Neural progenitor cell (in vitro differentiated cells): ENCODE measurements at regions not wholly inside any gene's neighbourhood (a gene's known extent, or its start where the extent isn't known, plus 50 kb on each side); places are given as distances from the start of the nearest gene placed in this dataset.

Experiments
- CTCF ChIP-seq: fragments of 200-600 bp; sonication (generic); IDR thresholded peaks from 2 replicates; pipeline ENCODE4 v1.5.1; 2017; ENCODE audit warnings: antibody characterized with exemption, mild to moderate bottlenecking
- EZH2 ChIP-seq: fragments of 200-600 bp; sonication (generic); IDR thresholded peaks from 2 replicates; pipeline ENCODE4 v1.6.1; 2017; ENCODE audit warnings: antibody characterized with exemption, mild to moderate bottlenecking, moderate library complexity
- EZH2phosphoT487 ChIP-seq: fragments of 200-600 bp; sonication (generic); IDR thresholded peaks from 2 replicates; pipeline ENCODE4 v1.6.1; 2017; ENCODE audit warnings: antibody characterized with exemption

GRCh38 chr10:90023950-90024349, 322.6 kb downstream of the KIF20B start:
- TF ChIP-seq CTCF (no peak), EZH2phosphoT487 (no peak), EZH2 (no peak)
